A549 (cell line): ENCODE measurements at regions not wholly inside any gene's neighbourhood (a gene's known extent, or its start where the extent isn't known, plus 50 kb on each side); places are given as distances from the start of the nearest gene placed in this dataset.

Experiments used
- ATAC-seq, 2 experiments: fragments of 200-7000 bp in 1 of 2; fragments of >200 bp in 1 of 2; cut with Nextera tagmentation in 1 of 2; cut with Tn5 transposase in 1 of 2; 3 replicates each; pipeline versions ENCODE4 v1.8.0 to v1.9.1; 2018 to 2020; ENCODE audit warnings: mild to moderate bottlenecking in 1 of 2, moderate library complexity in 1 of 2
- CTCF ChIA-PET: fragments of 300-600 bp; sonication (Branson Sonifier 250); formaldehyde crosslinking; extraction: SDS; loops from one replicate; lab custom pipeline; 2021; ENCODE audit warnings: antibody characterized with exemption, inconsistent platforms; lab: Yijun Ruan, JAX
- POLR2A ChIA-PET: fragments of 350-600 bp; formaldehyde crosslinking; extraction: SDS; loops from one replicate; lab custom pipeline; 2021; ENCODE audit warnings: antibody characterized with exemption, inconsistent platforms; lab: Yijun Ruan, JAX
- DNase-seq, 2 experiments: peaks; one replicate each; pipeline versions ENCODE4 v3.0.0 to v3.0.0-alpha.2; 2011 to 2016; ENCODE audit warnings: low read depth in 1 of 2, low spot score in 1 of 2
- FAIRE-seq: peaks from 2 replicates; lab custom pipeline; 2011; peaks lifted over from hg19 to GRCh38; lab: Jason Lieb, UNC
- H3K27ac ChIP-seq, 2 experiments: fragments of >200 bp; sonication (Bioruptor Twin); formaldehyde crosslinking; 3 replicates each; pipeline ENCODE4 v1.5.1; 2016 to 2017
- H3K4me1 ChIP-seq: fragments of >200 bp; sonication (Bioruptor Twin); formaldehyde crosslinking; 3 replicates; pipeline ENCODE4 v1.6.1; 2016
- H3K4me2 ChIP-seq: fragments of >200 bp; sonication (Bioruptor Twin); formaldehyde crosslinking; 3 replicates; pipeline ENCODE4 v1.6.1; 2016
- H3K4me3 ChIP-seq: fragments of >200 bp; sonication (Bioruptor Twin); formaldehyde crosslinking; 3 replicates; pipeline ENCODE4 v1.5.1; 2016
- H3K9me3 ChIP-seq: fragments of >200 bp; sonication (Bioruptor Twin); formaldehyde crosslinking; 3 replicates; pipeline ENCODE4 v1.6.1; 2016
- CBX2 ChIP-seq: fragments of 200-600 bp; sonication (generic); IDR thresholded peaks from 2 replicates; pipeline ENCODE4 v1.6.1; 2016; ENCODE audit warnings: low read depth, mild to moderate bottlenecking, borderline replicate concordance
- CBX8 ChIP-seq: fragments of 200-600 bp; sonication (generic); IDR thresholded peaks from 2 replicates; pipeline ENCODE4 v1.6.1; 2016
- CEBPB ChIP-seq, 2 experiments: fragments of >200 bp in 1 of 2; sonication (Bioruptor Twin) in 1 of 2; formaldehyde crosslinking in 1 of 2; IDR thresholded peaks; 2 replicates each; pipeline ENCODE4 v1.6.1; 2012 to 2016
- CHD2 ChIP-seq: fragments of 150-350 bp; IDR thresholded peaks from 2 replicates; pipeline ENCODE4 v1.6.1; 2014; ENCODE audit warnings: low read length; ENCODE audit not compliant: partially characterized antibody
- EHF ChIP-seq: fragments of 250-450 bp; sonication (Bioruptor Pico); IDR thresholded peaks from 2 replicates; pipeline ENCODE4 v1.5.0; 2020; ENCODE audit warnings: mild to moderate bottlenecking
- FOSB ChIP-seq: fragments of 250-450 bp; sonication (Bioruptor Pico); IDR thresholded peaks from 2 replicates; pipeline ENCODE4 v1.5.0; 2020; ENCODE audit warnings: mild to moderate bottlenecking, moderate library complexity
- FOSL2 ChIP-seq, 2 experiments: fragments of 450-650 bp in 1 of 2; fragments of >200 bp in 1 of 2; sonication (Bioruptor Twin) in 1 of 2; formaldehyde crosslinking; IDR thresholded peaks; 2 replicates each; pipeline versions ENCODE4 v1.5.0 to v1.6.1; 2016 to 2020; ENCODE audit warnings: mild to moderate bottlenecking in 1 of 2, moderate library complexity in 1 of 2
- FOXS1 ChIP-seq: fragments of 250-450 bp; sonication (Bioruptor Pico); IDR thresholded peaks from 2 replicates; pipeline ENCODE4 v1.5.0; 2020; ENCODE audit warnings: mild to moderate bottlenecking, moderate library complexity
- HEYL ChIP-seq: fragments of 250-450 bp; sonication (Bioruptor Pico); IDR thresholded peaks from 2 replicates; pipeline ENCODE4 v1.8.0; 2021; ENCODE audit warnings: mild to moderate bottlenecking, moderate library complexity
- HOXA7 ChIP-seq: fragments of 250-450 bp; sonication (Bioruptor Pico); IDR thresholded peaks from 2 replicates; pipeline ENCODE4 v1.5.0; 2020; ENCODE audit warnings: mild to moderate bottlenecking, moderate library complexity
- HOXB5 ChIP-seq: fragments of 250-450 bp; sonication (Bioruptor Pico); IDR thresholded peaks from 2 replicates; pipeline ENCODE4 v1.5.0; 2020; ENCODE audit warnings: mild to moderate bottlenecking, moderate library complexity
- JUN ChIP-seq, 2 experiments: fragments of >200 bp; sonication (Bioruptor Twin); formaldehyde crosslinking; IDR thresholded peaks; 2 replicates in 1 of 2; 3 replicates in 1 of 2; pipeline ENCODE4 v1.6.1; 2016 to 2017
- MAZ ChIP-seq: fragments of 150-350 bp; IDR thresholded peaks from 2 replicates; pipeline ENCODE4 v1.6.1; 2014; ENCODE audit warnings: antibody characterized with exemption, low read depth, low read length, borderline replicate concordance
- MYC ChIP-seq: IDR thresholded peaks from 2 replicates; pipeline ENCODE4 v1.6.1; 2012; ENCODE audit warnings: mild to moderate bottlenecking, inconsistent platforms, low read length, improper control_type of control experiment, borderline replicate concordance
- NFE2L2 ChIP-seq: fragments of 150-350 bp; conservative IDR thresholded peaks from 2 replicates; pipeline ENCODE4 v1.6.1; 2014; ENCODE audit warnings: low read length
- NPAS2 ChIP-seq: fragments of 250-450 bp; sonication (Bioruptor Pico); IDR thresholded peaks from 2 replicates; pipeline ENCODE4 v1.8.0; 2022; ENCODE audit warnings: mild to moderate bottlenecking, moderate library complexity, borderline replicate concordance
- NR3C1 ChIP-seq: fragments of >200 bp; sonication (Bioruptor Twin); formaldehyde crosslinking; IDR thresholded peaks from 3 replicates; pipeline ENCODE4 v1.6.1; 2017
- POLR2A ChIP-seq: IDR thresholded peaks from 2 replicates; pipeline ENCODE4 v1.6.1; 2012; ENCODE audit warnings: mild to moderate bottlenecking, low read length
- POLR2AphosphoS2 ChIP-seq: conservative IDR thresholded peaks from 2 replicates; pipeline ENCODE4 v1.6.1; 2012; ENCODE audit warnings: low read length, improper control_type of control experiment, inconsistent platforms
- SMC3 ChIP-seq: fragments of >200 bp; sonication (Bioruptor Twin); formaldehyde crosslinking; IDR thresholded peaks from 3 replicates; pipeline ENCODE4 v1.6.1; 2018; ENCODE audit warnings: inconsistent platforms
- TFCP2L1 ChIP-seq: fragments of 250-450 bp; sonication (Bioruptor Pico); IDR thresholded peaks from 2 replicates; pipeline ENCODE4 v1.5.0; 2021; ENCODE audit warnings: mild to moderate bottlenecking
- TP53 ChIP-seq: fragments of 250-450 bp; sonication (Bioruptor Pico); IDR thresholded peaks from 2 replicates; pipeline ENCODE4 v1.5.0; 2021; ENCODE audit warnings: mild to moderate bottlenecking, moderate library complexity
- ZC3H11A ChIP-seq: fragments of 450-650 bp; IDR thresholded peaks from 2 replicates; pipeline ENCODE4 v1.6.1; 2014; ENCODE audit warnings: antibody characterized with exemption, mild to moderate bottlenecking
- ZSCAN20 ChIP-seq: fragments of 250-450 bp; sonication (Bioruptor Pico); IDR thresholded peaks from 2 replicates; pipeline ENCODE4 v1.8.0; 2022; ENCODE audit warnings: mild to moderate bottlenecking, moderate library complexity
- WGBS: methylation state at CpG from one replicate; pipeline ENCODE4 v1.1.6; 2017; ENCODE audit errors: missing lambda C conversion rate; 5-methylcytosine and 5-hydroxymethylcytosine counted together
- TF ChIP-seq, protein P1 (sequence below): fragments of >200 bp; sonication (Bioruptor Twin); formaldehyde crosslinking; IDR thresholded peaks from 3 replicates; pipeline ENCODE4 v1.6.1; 2016
- TF ChIP-seq, protein P2 (sequence below): fragments of 200-600 bp; sonication (generic); IDR thresholded peaks from 2 replicates; pipeline ENCODE4 v1.6.1; 2016; ENCODE audit warnings: antibody characterized with exemption, mild to moderate bottlenecking, moderate library complexity
- TF ChIP-seq, protein P3 (sequence below): fragments of 250-450 bp; sonication (Bioruptor Pico); IDR thresholded peaks from 2 replicates; pipeline ENCODE4 v1.5.0; 2021; ENCODE audit warnings: mild to moderate bottlenecking, moderate library complexity, borderline replicate concordance
- TF ChIP-seq, protein P4 (sequence below): IDR thresholded peaks from 2 replicates; pipeline ENCODE4 v1.6.1; 2012; ENCODE audit warnings: low read depth, borderline replicate concordance
- TF ChIP-seq, protein P5 (sequence below): IDR thresholded peaks from 2 replicates; pipeline ENCODE4 v1.6.1; 2012

DNA sequence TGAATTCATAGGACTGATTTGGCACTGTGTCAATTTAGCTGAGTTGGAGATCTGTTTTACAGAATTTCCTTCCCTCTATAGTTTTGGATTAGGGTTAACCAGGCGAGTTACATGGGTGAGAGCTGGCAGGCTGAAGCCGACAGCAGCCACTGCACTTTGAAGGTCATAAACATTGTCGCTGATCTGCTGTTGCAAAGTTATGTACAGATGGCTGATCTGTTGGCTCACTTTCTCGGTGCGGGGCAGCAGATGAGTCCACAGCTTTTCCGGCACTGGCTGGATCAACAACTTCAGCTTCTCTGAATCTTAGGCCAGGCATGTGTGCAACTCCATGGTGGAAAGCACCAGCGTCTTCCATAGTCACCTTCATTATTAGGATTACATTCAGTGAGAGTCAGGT is 173.7 kb downstream of the GPAT3 start:
- FAIRE-seq (no peak), ATAC-seq (no peak), DNase-seq (no peak)
- Histone ChIP-seq H3K4me3 (no peak overlapping the region), H3K27ac (no peak overlapping the region), H3K9me3 (no peaks in the 10 kb centered on the region), H3K4me1 (no peaks in the 10 kb centered on the region), H3K4me2 (no peak overlapping the region)
- CTCF ChIA-PET, result no interaction called here
- POLR2A ChIA-PET, result no interaction called here
- no peak for TF ChIP-seq FOSB (CRISPR knock-in tag)
- TF ChIP-seq HEYL (CRISPR knock-in tag), result no peak
- WGBS, result 75% methylated on average over 3 of the region's 7 CpGs

DNA sequence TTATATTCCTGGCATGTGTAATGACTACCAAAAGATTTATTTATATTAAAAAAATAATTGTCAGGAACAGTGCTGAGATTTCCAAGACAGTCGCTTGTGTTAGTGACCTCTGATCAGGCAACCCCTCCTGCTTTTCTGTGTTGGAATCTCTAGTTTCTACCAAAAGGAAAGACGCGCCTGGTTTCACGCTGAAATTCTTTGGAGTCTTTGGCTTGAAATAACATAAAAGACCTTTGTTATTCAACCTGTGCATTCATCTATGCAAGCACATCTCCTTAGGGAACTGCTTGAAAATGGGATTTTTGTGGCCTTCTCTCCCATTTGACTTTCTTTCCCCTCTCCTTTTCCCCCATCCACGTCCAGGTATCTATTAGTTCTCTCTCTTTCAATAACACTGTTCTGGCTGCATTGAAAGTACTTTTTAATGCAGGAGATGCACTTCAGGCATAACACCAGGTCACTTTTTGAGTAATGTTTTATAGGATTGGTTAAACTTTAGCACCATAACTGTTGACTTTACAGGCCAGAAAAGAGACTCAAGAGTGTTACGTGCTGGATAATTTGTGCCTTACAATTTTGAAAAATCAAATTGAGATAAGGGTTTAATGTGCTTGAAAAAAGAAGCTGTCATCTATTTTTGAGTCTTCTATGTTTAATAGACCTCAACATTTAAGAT is 172.7 kb downstream of the GPAT3 start:
- H3K27ac ChIP-seq, result no peak overlapping the region
- H3K4me1 ChIP-seq, result no peaks in the 10 kb centered on the region
- ATAC-seq, result no peak
- H3K4me2 ChIP-seq, result no peak overlapping the region
- H3K4me3 ChIP-seq, result no peak overlapping the region
- ChIA-PET CTCF (no interaction called here), POLR2A (no interaction called here)
- TF ChIP-seq JUN (IDR thresholded peaks at IDR 0.05) (no peak), NPAS2 (CRISPR knock-in tag) (no peak), FOXS1 (CRISPR knock-in tag) (no peak), CBX8 (no peak), CHD2 (no peak), EHF (CRISPR knock-in tag) (no peak), FOSL2 (IDR thresholded peaks at IDR 0.05) (no peak), FOSL2 (CRISPR knock-in tag; IDR thresholded peaks at IDR 0.05) (no peak), CBX2 (no peak), ZC3H11A (no peak), MAZ (no peak), ZSCAN20 (CRISPR knock-in tag) (no peak), NFE2L2 (no peak), SMC3 (no peak), POLR2AphosphoS2 (no peak), TP53 (CRISPR knock-in tag) (no peak)
- TF ChIP-seq, protein P1, sequence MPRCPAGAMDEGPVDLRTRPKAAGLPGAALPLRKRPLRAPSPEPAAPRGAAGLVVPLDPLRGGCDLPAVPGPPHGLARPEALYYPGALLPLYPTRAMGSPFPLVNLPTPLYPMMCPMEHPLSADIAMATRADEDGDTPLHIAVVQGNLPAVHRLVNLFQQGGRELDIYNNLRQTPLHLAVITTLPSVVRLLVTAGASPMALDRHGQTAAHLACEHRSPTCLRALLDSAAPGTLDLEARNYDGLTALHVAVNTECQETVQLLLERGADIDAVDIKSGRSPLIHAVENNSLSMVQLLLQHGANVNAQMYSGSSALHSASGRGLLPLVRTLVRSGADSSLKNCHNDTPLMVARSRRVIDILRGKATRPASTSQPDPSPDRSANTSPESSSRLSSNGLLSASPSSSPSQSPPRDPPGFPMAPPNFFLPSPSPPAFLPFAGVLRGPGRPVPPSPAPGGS, result no peak
- TF ChIP-seq, protein P2, sequence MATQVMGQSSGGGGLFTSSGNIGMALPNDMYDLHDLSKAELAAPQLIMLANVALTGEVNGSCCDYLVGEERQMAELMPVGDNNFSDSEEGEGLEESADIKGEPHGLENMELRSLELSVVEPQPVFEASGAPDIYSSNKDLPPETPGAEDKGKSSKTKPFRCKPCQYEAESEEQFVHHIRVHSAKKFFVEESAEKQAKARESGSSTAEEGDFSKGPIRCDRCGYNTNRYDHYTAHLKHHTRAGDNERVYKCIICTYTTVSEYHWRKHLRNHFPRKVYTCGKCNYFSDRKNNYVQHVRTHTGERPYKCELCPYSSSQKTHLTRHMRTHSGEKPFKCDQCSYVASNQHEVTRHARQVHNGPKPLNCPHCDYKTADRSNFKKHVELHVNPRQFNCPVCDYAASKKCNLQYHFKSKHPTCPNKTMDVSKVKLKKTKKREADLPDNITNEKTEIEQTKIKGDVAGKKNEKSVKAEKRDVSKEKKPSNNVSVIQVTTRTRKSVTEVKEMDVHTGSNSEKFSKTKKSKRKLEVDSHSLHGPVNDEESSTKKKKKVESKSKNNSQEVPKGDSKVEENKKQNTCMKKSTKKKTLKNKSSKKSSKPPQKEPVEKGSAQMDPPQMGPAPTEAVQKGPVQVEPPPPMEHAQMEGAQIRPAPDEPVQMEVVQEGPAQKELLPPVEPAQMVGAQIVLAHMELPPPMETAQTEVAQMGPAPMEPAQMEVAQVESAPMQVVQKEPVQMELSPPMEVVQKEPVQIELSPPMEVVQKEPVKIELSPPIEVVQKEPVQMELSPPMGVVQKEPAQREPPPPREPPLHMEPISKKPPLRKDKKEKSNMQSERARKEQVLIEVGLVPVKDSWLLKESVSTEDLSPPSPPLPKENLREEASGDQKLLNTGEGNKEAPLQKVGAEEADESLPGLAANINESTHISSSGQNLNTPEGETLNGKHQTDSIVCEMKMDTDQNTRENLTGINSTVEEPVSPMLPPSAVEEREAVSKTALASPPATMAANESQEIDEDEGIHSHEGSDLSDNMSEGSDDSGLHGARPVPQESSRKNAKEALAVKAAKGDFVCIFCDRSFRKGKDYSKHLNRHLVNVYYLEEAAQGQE, result no peak
- H3K9me3 ChIP-seq, result no peaks in the 10 kb centered on the region
- no peak for FAIRE-seq
- WGBS, result 74% methylated on average over 6 of the region's 6 CpGs
- no peak for DNase-seq

DNA sequence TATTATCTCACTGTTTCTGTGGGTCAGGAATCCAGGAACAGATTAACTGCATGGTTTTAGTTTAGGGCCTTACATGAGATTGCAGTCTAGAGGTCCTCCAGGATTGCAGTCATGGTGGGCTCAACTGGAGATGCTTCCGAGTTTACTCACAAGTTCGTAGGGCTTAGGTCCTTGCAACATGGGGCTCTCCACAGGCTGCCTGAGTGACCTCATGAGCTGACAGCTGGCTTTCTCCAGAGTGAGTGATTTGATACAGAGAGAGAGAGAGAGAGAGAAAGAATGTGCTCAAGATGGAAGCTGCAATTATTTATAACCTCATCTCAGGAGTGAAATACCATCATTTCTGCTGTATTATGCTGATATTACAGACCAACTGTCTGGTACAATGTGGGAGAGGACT is 168.9 kb downstream of the GPAT3 start:
- Histone ChIP-seq H3K27ac (no peak overlapping the region), H3K9me3 (peaks cover 11% of the 10 kb centered on the region; the same call in 1 of the 3 replicates), H3K4me2 (no peak overlapping the region), H3K4me1 (no peaks in the 10 kb centered on the region), H3K4me3 (no peak overlapping the region)
- POLR2A ChIA-PET, result no interaction called here
- no peak for FAIRE-seq
- CTCF ChIA-PET, result no interaction called here
- no peak for ATAC-seq
- 71% methylated on average over 2 of the region's 2 CpGs for WGBS
- DNase-seq, result no peak
- TF ChIP-seq HOXA7 (CRISPR knock-in tag), result no peak
- TF ChIP-seq HEYL (CRISPR knock-in tag), result no peak
- TF ChIP-seq CEBPB (IDR thresholded peaks at IDR 0.05), result no peak
- TF ChIP-seq HOXB5 (CRISPR knock-in tag), result no peak
- TF ChIP-seq MYC, result no peak
- TF ChIP-seq, protein P3, sequence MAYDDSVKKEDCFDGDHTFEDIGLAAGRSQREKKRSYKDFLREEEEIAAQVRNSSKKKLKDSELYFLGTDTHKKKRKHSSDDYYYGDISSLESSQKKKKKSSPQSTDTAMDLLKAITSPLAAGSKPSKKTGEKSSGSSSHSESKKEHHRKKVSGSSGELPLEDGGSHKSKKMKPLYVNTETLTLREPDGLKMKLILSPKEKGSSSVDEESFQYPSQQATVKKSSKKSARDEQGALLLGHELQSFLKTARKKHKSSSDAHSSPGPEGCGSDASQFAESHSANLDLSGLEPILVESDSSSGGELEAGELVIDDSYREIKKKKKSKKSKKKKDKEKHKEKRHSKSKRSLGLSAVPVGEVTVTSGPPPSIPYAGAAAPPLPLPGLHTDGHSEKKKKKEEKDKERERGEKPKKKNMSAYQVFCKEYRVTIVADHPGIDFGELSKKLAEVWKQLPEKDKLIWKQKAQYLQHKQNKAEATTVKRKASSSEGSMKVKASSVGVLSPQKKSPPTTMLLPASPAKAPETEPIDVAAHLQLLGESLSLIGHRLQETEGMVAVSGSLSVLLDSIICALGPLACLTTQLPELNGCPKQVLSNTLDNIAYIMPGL, result no peak
- TF ChIP-seq, protein P4, sequence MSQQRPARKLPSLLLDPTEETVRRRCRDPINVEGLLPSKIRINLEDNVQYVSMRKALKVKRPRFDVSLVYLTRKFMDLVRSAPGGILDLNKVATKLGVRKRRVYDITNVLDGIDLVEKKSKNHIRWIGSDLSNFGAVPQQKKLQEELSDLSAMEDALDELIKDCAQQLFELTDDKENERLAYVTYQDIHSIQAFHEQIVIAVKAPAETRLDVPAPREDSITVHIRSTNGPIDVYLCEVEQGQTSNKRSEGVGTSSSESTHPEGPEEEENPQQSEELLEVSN, result no peak
- TF ChIP-seq NR3C1, result no peak
- no peak for TF ChIP-seq POLR2A
- no peak for TF ChIP-seq TFCP2L1
- TF ChIP-seq, protein P5, sequence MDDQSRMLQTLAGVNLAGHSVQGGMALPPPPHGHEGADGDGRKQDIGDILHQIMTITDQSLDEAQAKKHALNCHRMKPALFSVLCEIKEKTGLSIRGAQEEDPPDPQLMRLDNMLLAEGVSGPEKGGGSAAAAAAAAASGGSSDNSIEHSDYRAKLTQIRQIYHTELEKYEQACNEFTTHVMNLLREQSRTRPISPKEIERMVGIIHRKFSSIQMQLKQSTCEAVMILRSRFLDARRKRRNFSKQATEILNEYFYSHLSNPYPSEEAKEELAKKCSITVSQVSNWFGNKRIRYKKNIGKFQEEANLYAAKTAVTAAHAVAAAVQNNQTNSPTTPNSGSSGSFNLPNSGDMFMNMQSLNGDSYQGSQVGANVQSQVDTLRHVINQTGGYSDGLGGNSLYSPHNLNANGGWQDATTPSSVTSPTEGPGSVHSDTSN, result no peak
- no peak for TF ChIP-seq CBX8
